ENCODE measurements at regions not wholly inside any gene's neighbourhood (a gene's known extent, or its start where the extent isn't known, plus 50 kb on each side); places are given as distances from the start of the nearest gene placed in this dataset.
A peak's percentile ranks its signal among the peaks of the same experiment; 100 is the strongest.

DNA sequence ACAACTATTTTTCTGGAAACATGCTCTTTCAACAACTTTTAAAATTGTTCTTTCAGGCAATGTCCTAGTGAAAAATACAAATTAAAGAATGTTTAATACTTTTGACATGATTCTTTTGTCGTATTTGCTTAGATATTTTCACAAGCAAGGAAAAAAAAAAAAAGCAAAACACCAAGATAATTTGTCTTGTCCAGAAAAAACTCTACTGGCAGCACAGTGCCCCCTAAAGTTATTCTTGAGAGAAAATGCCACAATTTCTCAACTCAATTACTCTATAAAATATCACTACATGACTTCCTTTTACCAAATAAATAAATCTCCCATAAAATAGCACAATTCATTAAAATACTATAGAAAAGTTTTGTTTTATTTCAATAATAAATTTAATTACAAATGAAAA lies 652.5 kb upstream of the EPHA7 start:
- peak; percentile 14 for DNase-seq (ENCODE audit: low read depth)

DNA sequence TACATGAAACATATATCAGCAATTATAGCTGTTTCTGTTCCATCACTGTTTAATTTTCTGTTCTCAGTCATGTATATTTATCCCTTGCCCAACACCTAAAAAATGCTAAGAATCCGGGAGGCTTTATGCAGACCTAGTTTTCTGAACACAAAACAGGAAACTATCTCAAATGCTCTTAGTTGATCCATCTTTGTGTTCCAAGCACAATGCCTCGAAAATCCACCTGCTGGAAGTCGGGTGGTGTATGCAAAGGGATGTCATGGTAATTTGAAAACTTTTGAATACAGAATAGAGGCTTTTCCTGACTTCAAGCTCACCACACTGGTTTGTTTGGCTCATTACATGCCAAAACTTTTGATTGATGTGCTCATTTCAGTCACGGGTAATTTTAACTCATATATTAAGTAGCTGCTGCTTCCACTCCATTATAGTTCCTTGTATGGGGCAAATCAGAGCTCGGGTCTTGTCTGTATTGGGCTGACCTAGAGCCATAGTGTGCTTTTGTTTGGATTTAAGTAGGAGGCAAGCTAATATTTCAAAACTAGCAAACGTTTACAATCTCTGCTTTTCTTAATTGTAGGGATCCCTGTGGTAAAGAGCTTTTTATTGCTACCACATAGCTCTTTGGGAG lies 646.5 kb upstream of the EPHA7 start:
- DNase-seq (ENCODE audit: low read depth), result peak; percentile 9

DNA sequence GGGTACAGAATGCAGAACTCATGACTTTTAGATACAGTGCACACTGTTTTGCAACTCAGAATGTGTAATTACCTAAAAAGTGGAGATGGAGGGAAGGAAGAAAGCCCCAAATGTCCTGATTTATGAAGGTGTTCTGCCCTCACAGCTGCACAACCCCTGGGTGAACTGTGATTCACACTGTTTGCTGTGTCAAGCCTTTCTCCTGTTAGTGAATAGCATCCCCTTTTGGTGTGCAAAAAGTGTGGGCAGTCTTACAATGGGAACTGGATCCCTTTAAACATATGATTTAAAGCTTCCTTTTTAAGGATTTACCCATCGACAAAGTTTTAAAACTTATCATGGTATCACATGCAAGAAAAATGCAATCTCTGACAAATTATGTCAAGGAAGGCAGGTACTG lies 633.4 kb upstream of the EPHA7 start:
- peak; percentile 21 for DNase-seq (ENCODE audit: low read depth)

DNA sequence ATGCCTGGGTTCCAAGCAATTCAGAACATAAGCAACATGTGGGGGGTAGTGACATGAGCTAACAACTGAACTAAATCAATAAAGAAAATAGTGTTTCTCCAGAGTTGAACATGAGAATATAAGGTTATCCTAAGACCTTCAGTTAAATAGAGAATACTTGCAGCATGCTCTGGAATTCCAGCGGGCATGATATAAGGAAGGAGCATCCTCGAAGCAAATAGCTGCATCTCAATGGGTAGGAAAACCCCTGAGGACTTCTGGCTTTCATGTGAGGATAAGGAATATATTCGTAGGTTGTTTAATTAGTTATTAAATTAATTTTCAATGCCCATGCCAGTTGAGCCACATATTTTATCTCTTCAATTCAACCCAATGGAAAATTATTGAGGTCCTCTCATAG lies 631.2 kb upstream of the EPHA7 start:
- DNase-seq (ENCODE audit: low read depth), result no peak

DNA sequence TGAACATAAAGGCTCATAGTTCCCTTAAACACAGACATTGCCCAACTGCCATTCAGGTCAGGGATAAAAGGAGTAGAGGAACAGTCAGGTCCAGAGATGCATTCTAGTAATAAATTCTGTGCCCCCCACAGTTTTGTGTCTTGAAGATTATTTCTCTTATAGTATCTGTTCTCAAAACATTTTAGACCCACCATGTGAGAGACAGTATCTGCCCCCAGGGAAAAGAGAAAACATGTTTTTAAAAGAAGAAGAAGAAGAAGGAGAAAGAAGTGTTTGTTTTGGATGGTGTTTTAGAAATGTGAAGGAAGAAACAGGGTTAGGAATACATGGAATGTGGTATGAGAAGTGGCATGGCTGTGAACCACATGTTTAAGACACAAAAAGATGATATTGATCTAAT lies 629.6 kb upstream of the EPHA7 start:
- no peak for DNase-seq (ENCODE audit: low read depth)

DNA sequence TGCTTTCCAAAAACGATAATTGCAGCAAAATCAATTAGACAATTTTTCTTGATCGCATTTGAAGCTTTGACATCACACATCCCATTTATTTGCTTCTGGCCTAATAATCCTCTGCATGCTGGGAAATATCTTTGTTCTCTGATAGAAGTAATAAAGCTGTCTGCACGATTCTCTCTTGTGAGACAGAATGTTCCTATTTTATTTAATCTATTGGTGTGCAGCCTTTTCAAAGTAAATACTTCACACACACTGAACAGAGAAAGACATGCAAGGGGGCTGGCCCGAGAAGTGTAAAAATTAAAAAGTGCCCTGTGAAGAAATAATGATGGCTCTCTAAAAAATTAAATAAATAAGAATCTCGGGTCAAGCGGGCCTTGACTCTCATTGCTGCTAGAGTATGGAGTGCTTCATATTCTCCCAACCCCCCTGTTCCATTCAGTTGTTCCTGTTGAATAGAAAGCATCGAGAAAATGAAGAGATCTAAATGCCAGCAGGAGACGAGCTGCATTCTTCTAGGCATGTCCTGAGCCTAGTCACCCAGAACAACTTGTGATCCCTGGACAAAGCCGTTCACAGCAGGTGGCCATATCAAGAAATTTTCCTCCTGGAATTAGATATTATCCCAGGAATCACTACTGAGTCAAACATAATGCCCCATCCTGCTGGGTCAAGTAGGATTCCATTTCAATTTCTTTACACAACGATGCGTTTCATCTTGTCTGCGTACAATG lies 625.9 kb upstream of the EPHA7 start:
- DNase-seq (ENCODE audit: low read depth), result no peak

DNA sequence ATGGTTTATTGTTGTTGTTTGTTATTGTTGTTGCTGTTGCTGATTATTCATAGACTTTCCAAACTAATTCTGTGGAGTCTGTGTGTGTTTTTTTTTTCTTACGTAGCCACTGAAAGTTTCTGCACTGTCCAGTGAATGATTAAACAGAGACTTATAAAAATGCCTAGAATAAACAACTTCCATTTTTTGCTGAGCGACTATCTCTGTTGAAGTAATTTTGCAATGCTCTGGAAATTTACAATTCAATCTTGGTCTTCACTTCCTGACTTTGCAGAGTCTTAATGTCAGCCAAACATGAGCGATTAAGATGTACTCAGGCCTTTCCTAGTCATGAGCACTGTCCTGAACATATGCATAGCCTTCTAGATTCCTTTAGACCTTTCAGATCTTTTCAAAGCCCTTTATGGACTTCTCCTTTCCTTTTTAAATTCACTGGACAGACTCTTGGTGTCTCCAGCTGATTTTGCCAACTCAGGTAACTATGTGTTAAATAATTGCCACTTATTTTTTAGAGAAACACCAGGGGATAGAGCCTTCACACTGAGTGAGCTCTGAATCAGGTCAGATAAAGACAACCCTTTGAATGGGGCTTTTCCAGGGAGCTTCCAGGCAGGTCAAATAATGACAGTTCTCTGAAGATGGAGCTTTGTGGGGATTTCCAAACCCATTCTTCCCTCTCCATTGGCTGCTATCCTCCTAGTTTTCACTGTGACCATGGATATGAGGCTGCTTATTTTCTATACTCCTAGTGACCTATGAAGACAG lies 622.8 kb upstream of the EPHA7 start:
- DNase-seq (ENCODE audit: low read depth), result peak; percentile 8

DNA sequence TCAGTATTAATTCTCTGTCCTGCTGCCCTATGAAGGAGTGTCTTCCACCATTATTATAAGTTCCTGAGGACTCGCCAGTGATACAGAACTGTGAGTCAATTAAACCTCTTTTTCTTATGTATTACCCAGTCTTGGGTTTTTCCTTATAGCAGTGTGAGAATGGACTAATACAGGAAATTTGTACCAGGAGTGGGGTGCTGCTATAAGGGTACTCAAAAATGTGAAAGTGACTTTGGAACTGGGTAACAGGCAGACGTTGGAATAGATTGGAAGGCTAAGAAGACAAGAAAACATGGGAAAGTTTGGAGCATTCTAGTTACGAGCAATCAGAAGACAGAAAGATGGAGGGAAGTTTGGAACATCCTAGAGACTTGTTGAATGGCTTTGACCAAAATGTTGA lies 616.7 kb upstream of the EPHA7 start:
- DNase-seq (ENCODE audit: low read depth), result no peak

DNA sequence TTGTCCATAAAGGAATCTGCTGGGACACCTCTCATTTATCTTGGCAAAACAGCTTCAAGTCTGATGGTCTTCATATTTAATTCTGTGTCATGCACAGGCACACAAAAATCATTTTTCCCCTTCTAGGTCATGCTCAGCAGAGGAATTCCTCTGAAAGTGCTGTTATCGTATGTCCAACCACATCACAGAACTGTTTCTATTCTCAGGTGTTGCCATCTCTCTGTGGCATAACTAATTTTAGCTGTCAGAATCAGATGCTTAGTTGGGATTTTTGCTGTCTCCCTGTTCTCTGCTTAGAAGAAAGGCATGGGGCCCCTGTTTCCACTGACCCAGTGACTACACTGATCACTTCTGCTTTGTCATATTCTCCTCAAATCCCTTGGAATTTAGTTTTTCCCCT lies 608.0 kb upstream of the EPHA7 start:
- no peak for DNase-seq (ENCODE audit: low read depth)

DNA sequence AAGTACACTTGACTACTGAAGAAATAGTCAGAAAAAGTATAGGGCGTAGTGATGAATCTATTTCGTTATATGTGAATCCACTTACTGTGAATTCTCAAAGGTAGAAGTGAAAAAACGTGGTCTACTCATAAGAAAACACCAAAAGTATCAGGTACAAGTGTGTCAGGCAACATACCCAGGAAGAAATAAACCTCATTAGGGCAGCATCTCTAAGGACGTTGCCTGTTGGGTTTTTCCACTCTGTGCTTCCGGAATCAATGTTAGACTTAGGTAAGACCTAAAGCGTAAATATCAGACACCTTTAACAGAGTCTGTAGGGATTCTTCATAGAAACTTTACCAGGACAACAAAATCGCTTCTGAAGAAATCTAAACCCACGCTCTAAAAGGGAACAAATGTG lies 607.2 kb upstream of the EPHA7 start:
- DNase-seq (ENCODE audit: low read depth), result no peak

DNA sequence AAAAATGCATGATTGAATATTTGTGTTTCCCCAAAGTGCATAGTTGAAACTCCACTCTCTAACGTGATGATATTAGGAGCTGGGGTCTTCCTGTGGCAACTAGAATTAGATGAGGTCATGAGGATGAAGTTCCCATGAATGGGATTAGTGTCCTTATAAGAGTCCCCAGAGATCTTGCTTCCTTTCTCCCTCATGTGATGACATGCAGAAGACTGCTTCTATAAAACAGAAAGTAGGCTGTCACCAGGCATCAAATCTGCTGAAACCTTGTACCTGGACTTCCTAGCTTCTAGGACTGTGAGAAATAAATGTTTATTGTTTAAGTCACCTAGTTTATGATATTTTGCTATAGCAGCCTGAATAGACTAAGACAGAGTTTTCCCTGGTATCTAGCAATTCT lies 586.5 kb upstream of the EPHA7 start:
- DNase-seq (ENCODE audit: low read depth), result no peak

DNA sequence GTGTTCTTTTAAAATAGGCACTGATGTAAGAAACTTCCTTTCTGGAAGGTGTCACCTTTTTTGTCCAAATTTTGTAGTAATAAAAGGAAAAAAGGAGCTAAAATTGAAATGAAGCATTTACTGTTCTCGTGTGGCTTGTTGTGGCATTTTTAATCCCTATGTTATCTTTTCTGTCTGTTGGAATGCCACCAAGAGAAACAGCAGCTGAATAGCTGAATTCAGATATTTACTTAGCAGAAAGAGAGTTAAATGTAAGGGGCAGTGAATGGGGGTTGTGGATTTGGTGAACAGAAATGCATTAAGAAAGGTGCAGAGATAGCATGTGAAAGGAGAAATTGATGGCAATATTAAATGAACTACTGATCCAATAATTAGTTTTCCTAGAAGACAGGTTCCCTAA lies 573.6 kb upstream of the EPHA7 start:
- no peak for DNase-seq (ENCODE audit: low read depth)

DNA sequence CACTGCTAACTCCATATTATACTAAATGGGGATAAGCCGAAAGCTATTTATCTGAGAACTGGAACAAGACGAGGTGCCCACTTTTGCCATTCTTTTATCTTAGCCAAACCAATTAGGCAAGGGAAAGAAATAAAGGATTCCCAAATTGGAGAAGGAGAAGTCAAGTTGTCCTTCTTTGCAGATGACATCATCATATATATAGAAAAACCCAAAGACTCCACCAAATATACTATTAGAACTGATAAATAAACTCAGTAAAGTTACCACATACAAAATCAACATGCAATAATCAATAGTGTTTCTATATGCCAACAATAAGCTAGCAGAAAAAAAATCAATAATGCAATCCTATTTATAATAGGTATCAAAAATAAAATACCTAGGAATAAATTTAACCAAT lies 570.3 kb upstream of the EPHA7 start:
- no peak for DNase-seq (ENCODE audit: low read depth)

DNA sequence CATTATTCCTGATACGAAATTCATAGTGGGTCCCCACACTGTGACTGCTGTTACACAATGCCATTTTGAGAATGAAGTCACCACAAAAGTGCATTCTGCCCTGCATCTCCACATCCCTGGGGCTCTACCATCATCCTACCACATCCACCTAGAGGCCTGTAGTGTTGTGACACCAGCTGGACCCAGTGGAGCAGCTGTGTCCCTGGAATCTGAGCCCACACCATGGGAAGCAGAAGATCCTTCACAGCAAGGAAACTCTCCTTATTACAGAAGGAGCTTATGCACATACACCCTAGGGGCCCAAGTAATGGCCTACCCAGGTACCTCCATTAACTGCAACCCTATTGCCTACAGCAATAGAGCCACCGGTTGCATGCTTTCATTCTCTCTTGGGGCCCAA lies 566.6 kb upstream of the EPHA7 start:
- DNase-seq (ENCODE audit: low read depth), result no peak

DNA sequence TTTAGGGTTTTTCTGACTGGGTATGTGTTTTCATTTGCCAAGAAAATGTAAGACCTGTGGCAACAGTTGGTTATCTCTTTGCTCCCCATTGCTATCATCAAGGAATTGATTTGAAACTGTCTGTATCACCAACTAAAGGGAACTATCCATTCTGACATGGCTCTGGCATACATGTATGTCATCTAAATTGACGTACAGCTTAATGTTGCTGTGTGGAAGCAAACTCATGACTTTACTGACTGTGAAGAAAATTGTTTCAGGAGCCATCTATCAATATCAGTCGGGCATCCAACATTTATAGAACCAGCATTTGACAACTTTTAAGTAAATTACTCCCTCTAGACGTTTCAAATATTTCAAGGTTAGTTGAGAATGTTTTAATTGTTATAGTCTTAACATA lies 555.8 kb upstream of the EPHA7 start:
- DNase-seq (ENCODE audit: low read depth), result no peak

DNA sequence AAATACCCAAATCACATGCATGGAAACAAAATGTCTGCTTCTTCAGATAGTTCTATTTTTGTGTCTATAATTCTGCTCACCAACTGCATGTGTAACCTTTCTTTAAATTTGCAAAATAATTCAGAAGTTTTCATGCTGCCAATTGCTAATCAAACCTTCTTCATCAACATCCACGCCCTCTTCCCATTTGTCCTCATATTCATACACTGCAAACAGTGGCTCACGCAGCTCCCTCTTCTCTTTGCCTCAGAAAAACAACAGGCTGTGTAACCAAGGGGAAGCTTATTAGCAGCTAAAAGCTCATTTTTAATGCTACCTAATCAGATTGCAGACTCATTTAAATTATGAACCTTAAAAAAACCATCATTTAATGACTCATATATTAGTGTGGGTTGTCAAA lies 555.0 kb upstream of the EPHA7 start:
- no peak for DNase-seq (ENCODE audit: low read depth)

DNA sequence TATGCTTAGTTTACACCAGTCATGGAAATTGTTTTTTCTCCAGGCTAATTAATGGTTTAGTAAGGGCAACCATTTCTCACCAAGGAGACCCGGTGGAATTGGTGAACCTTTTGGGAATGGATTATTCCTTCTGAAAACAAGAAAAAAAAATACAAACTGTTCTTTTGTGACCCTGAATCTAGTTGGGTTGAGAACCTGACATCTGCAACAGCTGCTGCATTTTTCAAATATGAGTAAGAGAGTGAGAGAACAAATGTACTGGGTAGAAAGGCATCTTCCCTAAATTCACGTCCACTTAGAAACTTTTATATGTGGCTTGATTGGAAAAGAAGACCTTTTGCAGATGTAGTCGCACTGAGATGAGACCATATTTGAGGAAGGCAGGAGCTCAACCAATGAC lies 553.4 kb upstream of the EPHA7 start:
- DNase-seq (ENCODE audit: low read depth), result no peak

DNA sequence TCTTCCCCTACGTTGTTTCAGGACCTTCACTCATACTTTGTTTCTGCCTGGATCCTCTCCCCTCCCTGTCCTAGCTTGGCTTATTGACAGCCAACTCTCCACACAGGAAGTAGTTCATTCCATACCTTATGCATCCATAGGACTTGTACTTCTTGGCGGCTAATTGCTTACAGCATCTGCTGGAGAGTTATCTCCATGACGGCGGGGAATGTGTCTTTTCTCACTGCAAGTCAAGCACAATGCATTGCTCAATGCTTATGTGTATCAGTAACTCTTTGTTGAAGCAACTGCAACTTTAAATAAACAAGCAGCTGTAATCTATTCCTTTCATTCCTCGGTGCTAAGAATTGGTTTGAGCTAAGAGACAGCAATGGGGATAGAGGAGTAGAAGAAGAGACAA lies 551.3 kb upstream of the EPHA7 start:
- DNase-seq (ENCODE audit: low read depth), result peak; percentile 17

DNA sequence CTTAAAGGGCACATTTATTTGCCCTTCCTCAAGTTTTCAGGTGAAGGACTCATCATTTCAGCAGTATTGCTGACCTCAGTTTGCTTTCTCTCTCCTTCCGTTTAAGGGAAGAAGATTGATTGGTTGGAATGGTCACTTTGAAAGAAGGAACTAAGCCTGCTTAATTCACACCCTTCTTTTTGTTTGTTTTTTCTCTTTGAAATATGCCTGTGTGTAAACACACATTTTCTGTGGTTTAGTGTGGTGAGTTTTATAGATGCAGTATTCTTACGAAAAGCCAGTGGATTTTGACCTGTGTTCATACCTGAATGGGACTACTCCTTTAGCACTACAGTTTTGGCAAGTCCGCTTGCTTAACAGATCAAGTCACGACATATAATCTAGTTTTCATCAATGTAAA lies 548.8 kb upstream of the EPHA7 start:
- no peak for DNase-seq (ENCODE audit: low read depth)

DNA sequence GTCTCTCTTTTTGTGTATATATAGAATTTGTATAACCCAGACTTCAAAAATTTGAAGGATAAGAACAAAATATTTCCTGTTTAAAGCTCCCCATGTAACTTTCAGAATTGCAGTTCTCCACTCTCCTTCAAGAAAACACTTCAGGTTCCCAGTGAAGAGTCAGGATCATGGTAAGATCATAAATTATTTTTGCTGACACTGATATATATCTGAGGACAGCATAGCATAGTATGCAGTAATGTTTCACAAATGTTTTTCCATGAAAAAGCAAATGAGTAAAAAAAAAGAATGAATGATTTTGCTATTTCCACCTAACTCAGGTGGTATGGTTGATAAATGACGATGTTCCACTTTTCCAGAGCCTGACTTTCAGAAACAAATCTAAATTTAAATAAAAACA lies 545.6 kb upstream of the EPHA7 start:
- DNase-seq (ENCODE audit: low read depth), result no peak

DNA sequence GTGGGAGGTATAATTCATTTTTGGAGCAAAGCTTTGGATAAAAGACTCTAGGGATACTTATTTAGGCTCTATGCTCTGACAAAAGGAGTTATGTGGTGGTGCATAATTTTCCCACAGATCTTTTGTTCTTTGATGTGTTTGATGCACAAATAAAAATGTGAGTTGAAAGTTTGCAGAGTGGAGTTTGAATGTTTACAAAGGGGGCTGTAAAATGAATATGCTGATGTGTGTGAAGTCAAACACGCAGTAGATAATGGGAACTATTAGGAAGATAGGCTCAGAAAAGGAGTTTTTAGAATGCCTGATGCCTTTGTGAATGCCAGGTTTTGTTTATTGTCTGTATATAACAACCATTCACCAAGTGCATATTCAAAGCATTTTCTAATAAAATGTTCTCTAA lies 545.0 kb upstream of the EPHA7 start:
- DNase-seq (ENCODE audit: low read depth), result no peak

DNA sequence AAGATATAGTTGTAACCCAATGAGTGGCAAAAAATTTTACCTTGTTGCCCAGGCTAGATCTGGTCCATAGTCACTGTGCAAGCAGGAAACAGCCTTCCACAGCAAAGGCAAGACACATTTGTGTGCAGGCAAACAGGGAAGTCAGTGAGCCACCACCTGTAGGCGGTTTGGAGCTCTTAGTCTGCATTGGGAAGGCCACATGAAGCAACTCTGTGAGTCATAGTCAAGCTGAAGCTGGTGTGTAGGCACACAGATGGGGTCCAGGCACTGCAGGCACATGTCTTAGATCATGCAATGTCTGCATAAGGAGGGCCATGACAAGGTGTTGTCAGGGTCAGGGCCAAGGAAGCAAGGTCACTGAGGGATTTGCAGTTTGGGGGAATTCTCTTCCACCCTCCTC lies 543.2 kb upstream of the EPHA7 start:
- DNase-seq (ENCODE audit: low read depth), result peak; percentile 7

DNA sequence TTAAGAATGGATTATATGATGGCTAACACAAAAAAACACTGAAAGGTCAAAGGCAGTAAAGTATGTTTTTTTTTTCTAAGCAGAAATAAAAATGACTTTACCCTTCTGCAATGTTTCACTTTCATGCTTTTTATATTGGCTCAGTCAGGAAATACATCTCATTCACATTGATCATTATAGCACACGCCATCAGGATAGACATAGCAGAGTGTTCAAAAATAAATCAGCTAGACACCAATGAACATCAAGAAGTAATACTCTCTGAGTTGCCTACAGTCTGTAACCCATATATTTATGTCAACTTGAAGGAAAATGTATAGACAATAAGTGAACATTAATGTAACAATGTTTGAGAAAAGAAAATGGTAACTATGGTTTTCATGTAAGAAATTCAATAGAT lies 535.2 kb upstream of the EPHA7 start:
- DNase-seq (ENCODE audit: low read depth), result no peak

DNA sequence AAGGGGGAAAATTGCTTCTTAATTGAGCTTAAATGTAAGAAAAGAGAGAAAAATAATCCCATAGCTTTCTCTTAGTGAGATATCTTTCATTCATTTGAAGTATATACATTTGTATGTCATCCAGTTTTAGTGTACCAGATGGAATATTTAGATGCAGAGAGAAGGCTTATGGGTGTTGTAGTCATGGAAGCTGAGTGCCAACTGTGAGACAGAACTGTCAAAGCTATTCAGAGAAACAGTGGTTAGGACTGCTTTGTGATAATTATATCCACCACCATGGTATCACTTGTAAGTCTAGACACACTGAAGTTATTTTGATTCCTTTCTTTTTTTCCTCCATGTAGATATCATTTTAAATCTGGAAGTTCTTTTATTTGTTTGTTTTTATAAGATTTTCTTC lies 524.3 kb upstream of the EPHA7 start:
- DNase-seq (ENCODE audit: low read depth), result no peak

All from amniotic epithelial cell (primary cell).